Panc1 (cell line): ENCODE measurements at regions not wholly inside any gene's neighbourhood (a gene's known extent, or its start where the extent isn't known, plus 50 kb on each side); places are given as distances from the start of the nearest gene placed in this dataset.

Experiments
- ATAC-seq: fragments of 200-7000 bp; cut with Tn5 transposase; 2 replicates; pipeline ENCODE4 v1.9.1; 2020; ENCODE audit warnings: mild to moderate bottlenecking, moderate library complexity
- BruUV-seq: library from RNA; stranded (reverse); fragments of 400-500 nt; replicated peaks from 2 replicates; lab custom pipeline; 2021; lab: Mats Ljungman, UMichigan
- CTCF ChIA-PET: fragments of 300-600 bp; sonication (Branson Sonifier 250); formaldehyde crosslinking; loops from one replicate; lab custom pipeline; 2022; ENCODE audit warnings: antibody characterized with exemption; lab: Charles Lee
- POLR2A ChIA-PET: fragments of 300-600 bp; sonication (Branson Sonifier 250); formaldehyde crosslinking; loops from one replicate; lab custom pipeline; 2022; ENCODE audit warnings: antibody characterized with exemption; lab: Charles Lee
- DNase-seq: peaks from one replicate; pipeline ENCODE4 v3.0.0-alpha.2; 2010; ENCODE audit warnings: low read depth, low spot score
- H3K27ac ChIP-seq: 2 replicates; pipeline ENCODE4 v1.5.1; 2011; ENCODE audit warnings: mild to moderate bottlenecking, low read length, inconsistent platforms
- H3K27me3 ChIP-seq: fragments of 200-500 bp; sonication (Bioruptor generic); 2 replicates; pipeline ENCODE4 v1.6.0; 2014; ENCODE audit warnings: low read length, inconsistent platforms; ENCODE audit not compliant: control insufficient read depth, insufficient read depth
- H3K36me3 ChIP-seq: fragments of 200-500 bp; sonication (Bioruptor generic); 2 replicates; pipeline ENCODE4 v1.5.1; 2014; ENCODE audit warnings: inconsistent platforms, mild to moderate bottlenecking, low read length, moderate library complexity; ENCODE audit not compliant: control insufficient read depth, insufficient read depth
- H3K4me1 ChIP-seq: 2 replicates; pipeline ENCODE4 v1.5.1; 2011; ENCODE audit warnings: inconsistent platforms, mild to moderate bottlenecking, low read length, moderate library complexity; ENCODE audit not compliant: control insufficient read depth, insufficient read depth
- H3K4me3 ChIP-seq, 2 experiments: 2 replicates each; pipeline ENCODE4 v1.5.1; 2011 to 2012; ENCODE audit warnings: low read depth in 2 of 2, low read length in 2 of 2, mild to moderate bottlenecking in 2 of 2, inconsistent platforms in 1 of 2, moderate library complexity in 1 of 2
- H3K9me3 ChIP-seq: fragments of 200-500 bp; sonication (Bioruptor generic); 2 replicates; pipeline ENCODE4 v1.5.1; 2014; ENCODE audit warnings: low read depth, mild to moderate bottlenecking, inconsistent platforms, low read length, moderate library complexity; ENCODE audit not compliant: control insufficient read depth, insufficient read depth
- CTCF ChIP-seq: fragments of 450-650 bp; IDR thresholded peaks from 2 replicates; pipeline ENCODE4 v1.5.1; 2017; ENCODE audit warnings: mild to moderate bottlenecking
- POLR2AphosphoS5 ChIP-seq: IDR thresholded peaks from 2 replicates; pipeline ENCODE4 v1.6.1; 2012; ENCODE audit warnings: mild to moderate bottlenecking, low read depth, low read length, moderate library complexity
- SIN3A ChIP-seq: IDR thresholded peaks from 2 replicates; pipeline ENCODE4 v1.6.1; 2012; ENCODE audit warnings: low read depth, mild to moderate bottlenecking, low read length, moderate library complexity, borderline replicate concordance; ENCODE audit not compliant: insufficient read depth
- TCF7L2 ChIP-seq: IDR thresholded peaks from 2 replicates; pipeline ENCODE4 v1.6.1; 2011; ENCODE audit warnings: mild to moderate bottlenecking, low read depth, low read length, inconsistent platforms
- in situ Hi-C: cut with HindIII; loops from 2 replicates; pipeline ENCODE4 v1.10.0; 2016; ENCODE audit warnings: low sequenced_read_pairs, low pct_unique_long_range_greater_than_20kb
- intact Hi-C: fragments of 100-400 bp; cut with micrococcal nuclease; formaldehyde crosslinking; loops from one replicate; pipeline ENCODE4 v1.10.0; 2022; ENCODE audit not compliant: unreplicated experiment
- TF ChIP-seq, protein P1 (sequence below), 2 experiments: IDR thresholded peaks; 2 replicates each; pipeline ENCODE4 v1.6.1; 2011 to 2012; ENCODE audit warnings: low read depth in 2 of 2, control low read depth in 1 of 2, low read length in 1 of 2, mild to moderate bottlenecking in 1 of 2, moderate library complexity in 1 of 2; ENCODE audit not compliant: insufficient read depth in 1 of 2

DNA sequence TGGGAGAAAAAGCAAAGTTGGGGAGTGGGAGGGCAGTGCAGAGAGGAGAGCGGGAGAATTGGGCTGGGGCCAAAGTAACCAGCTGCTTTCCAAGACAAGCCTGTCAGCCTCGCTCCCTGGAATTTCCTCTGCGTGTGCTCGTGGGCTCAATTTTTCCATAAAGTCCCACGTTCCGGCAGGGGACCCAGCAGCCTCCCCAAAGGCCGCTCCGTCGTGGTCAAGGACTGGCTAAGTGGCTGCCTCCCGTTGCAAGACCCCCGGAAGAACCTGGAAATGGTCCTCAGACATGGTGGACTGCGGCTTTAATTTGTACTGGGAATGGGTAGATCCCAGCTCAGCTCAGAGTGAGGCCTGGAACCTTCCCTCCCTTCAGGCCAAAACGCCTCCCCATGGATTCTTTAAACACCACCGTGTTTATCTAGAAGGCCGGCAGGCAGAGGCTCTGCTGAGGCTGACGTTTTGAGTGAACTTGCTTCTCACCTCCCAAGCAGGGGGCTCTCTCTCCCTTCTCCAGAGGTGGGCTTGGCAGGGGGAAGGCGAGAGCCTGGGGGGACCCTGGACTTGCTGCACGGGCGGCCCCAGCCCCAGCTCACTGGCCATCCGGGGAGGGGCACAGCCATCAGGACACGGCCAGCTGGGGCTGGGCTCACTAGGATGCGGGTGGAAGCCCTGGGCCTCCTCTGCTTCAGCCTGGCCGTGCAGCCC lies 190.0 kb downstream of the C16orf95 start:
- H3K27ac ChIP-seq, result no peak overlapping the region
- POLR2A ChIA-PET, result no interaction called here
- intact Hi-C loops (no loop called here), in situ Hi-C loops (no loop called here)
- no peaks in the 10 kb centered on the region for H3K9me3 ChIP-seq
- ATAC-seq, result 0 out of 2 replicates have a peak, but pooled peaks have one; percentile 50
- H3K36me3 ChIP-seq, result no peaks in the 10 kb centered on the region
- H3K4me3 ChIP-seq, result no peak overlapping the region
- CTCF ChIA-PET, result no interaction called here
- TF ChIP-seq SIN3A, result no peak
- TF ChIP-seq TCF7L2, result no peak
- TF ChIP-seq CTCF, result no peak
- TF ChIP-seq, protein P1, sequence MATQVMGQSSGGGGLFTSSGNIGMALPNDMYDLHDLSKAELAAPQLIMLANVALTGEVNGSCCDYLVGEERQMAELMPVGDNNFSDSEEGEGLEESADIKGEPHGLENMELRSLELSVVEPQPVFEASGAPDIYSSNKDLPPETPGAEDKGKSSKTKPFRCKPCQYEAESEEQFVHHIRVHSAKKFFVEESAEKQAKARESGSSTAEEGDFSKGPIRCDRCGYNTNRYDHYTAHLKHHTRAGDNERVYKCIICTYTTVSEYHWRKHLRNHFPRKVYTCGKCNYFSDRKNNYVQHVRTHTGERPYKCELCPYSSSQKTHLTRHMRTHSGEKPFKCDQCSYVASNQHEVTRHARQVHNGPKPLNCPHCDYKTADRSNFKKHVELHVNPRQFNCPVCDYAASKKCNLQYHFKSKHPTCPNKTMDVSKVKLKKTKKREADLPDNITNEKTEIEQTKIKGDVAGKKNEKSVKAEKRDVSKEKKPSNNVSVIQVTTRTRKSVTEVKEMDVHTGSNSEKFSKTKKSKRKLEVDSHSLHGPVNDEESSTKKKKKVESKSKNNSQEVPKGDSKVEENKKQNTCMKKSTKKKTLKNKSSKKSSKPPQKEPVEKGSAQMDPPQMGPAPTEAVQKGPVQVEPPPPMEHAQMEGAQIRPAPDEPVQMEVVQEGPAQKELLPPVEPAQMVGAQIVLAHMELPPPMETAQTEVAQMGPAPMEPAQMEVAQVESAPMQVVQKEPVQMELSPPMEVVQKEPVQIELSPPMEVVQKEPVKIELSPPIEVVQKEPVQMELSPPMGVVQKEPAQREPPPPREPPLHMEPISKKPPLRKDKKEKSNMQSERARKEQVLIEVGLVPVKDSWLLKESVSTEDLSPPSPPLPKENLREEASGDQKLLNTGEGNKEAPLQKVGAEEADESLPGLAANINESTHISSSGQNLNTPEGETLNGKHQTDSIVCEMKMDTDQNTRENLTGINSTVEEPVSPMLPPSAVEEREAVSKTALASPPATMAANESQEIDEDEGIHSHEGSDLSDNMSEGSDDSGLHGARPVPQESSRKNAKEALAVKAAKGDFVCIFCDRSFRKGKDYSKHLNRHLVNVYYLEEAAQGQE (IDR thresholded peaks at IDR 0.05; ENCODE audit: insufficient read depth in 1 of 2, low read depth in 2 of 2, low read length in 1 of 2), result no peak
- TF ChIP-seq POLR2AphosphoS5, result no peak
- H3K27me3 ChIP-seq, result no peaks in the 10 kb centered on the region
- no peak for DNase-seq
- H3K4me1 ChIP-seq, result no peaks in the 10 kb centered on the region
- BruUV-seq, result no TSS peak

DNA sequence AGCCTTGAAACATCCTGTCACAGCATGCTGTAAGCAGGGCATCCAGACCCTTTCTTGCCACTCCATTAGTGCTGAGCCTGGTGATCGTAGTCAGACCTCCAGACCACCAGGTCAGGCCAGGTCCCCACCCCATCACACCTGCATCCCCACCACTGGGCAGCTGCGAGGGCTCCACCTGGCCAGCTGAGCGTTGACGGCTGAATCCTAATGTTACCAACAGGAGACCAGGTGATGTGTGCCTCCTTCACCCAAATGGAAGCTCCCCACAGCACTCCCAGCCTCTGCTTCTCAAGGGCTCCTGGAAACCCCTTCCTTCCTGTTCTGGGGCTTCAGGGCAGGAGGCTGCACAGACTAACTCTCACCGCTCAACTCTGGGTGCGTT lies 189.4 kb downstream of the C16orf95 start:
- no peaks in the 10 kb centered on the region for H3K4me1 ChIP-seq
- no peak overlapping the region for H3K27ac ChIP-seq
- no peaks in the 10 kb centered on the region for H3K36me3 ChIP-seq
- intact Hi-C loops, result no loop called here
- H3K4me3 ChIP-seq, result no peak overlapping the region
- ChIA-PET POLR2A (no interaction called here), CTCF (no interaction called here)
- no peaks in the 10 kb centered on the region for H3K27me3 ChIP-seq
- H3K9me3 ChIP-seq, result no peaks in the 10 kb centered on the region
- DNase-seq (no peak), ATAC-seq (no peak)
- in situ Hi-C loops, result no loop called here
- BruUV-seq, result no TSS peak
- TF ChIP-seq SIN3A (no peak), CTCF (no peak), TCF7L2 (no peak), POLR2AphosphoS5 (no peak)
- TF ChIP-seq, protein P1 (IDR thresholded peaks at IDR 0.05; ENCODE audit: insufficient read depth in 1 of 2, low read depth in 2 of 2, low read length in 1 of 2), result no peak
